ENCODE measurements at regions not wholly inside any gene's neighbourhood (a gene's known extent, or its start where the extent isn't known, plus 50 kb on each side); places are given as distances from the start of the nearest gene placed in this dataset.

GRCh38 chr4:71243091-71243833, 95.6 kb upstream of the SLC4A4 start:
- DNase-seq, result no peak

GRCh38 chr4:71247706-71248105, 91.1 kb upstream of the SLC4A4 start:
- DNase-seq, result no peak

GRCh38 chr4:71251261-71251660, 87.6 kb upstream of the SLC4A4 start:
- peak; percentile 84 for DNase-seq

- DNase-seq, result no peak
These were observed 85.3 kb upstream of the SLC4A4 start for GRCh38 chr4:71253545-71253944.

- no peak for DNase-seq
These were observed 84.3 kb upstream of the SLC4A4 start for GRCh38 chr4:71254451-71255012.

GRCh38 chr4:71255976-71256375, 82.8 kb upstream of the SLC4A4 start:
- no peak for DNase-seq

GRCh38 chr4:71257761-71258160, 81.1 kb upstream of the SLC4A4 start:
- DNase-seq, result no peak

GRCh38 chr4:71258323-71258722, 80.5 kb upstream of the SLC4A4 start:
- DNase-seq, result no peak

GRCh38 chr4:71259280-71259679, 79.5 kb upstream of the SLC4A4 start:
- no peak for DNase-seq

- no peak for DNase-seq
These were observed 78.9 kb upstream of the SLC4A4 start for GRCh38 chr4:71259911-71260331.

GRCh38 chr4:71260544-71260943, 78.3 kb upstream of the SLC4A4 start:
- DNase-seq, result no peak

GRCh38 chr4:71261001-71261400, 77.8 kb upstream of the SLC4A4 start:
- no peak for DNase-seq

GRCh38 chr4:71261633-71262121, 77.1 kb upstream of the SLC4A4 start:
- DNase-seq, result no peak

- DNase-seq, result peak; percentile 85
These were observed 76.7 kb upstream of the SLC4A4 start for GRCh38 chr4:71262161-71262560.

- DNase-seq, result peak; percentile 86
These were observed 72.6 kb upstream of the SLC4A4 start for GRCh38 chr4:71266090-71266794.

- no peak for DNase-seq
These were observed 71.6 kb upstream of the SLC4A4 start for GRCh38 chr4:71267244-71267643.

GRCh38 chr4:71268166-71268565, 70.7 kb upstream of the SLC4A4 start:
- peak; percentile 42 for DNase-seq

- DNase-seq, result no peak
These were observed 69.6 kb upstream of the SLC4A4 start for GRCh38 chr4:71269233-71269632.

GRCh38 chr4:71270901-71271300, 67.9 kb upstream of the SLC4A4 start:
- DNase-seq, result peak; percentile 54

- DNase-seq, result no peak
These were observed 65.8 kb upstream of the SLC4A4 start for GRCh38 chr4:71272976-71273375.

- no peak for DNase-seq
These were observed 63.8 kb upstream of the SLC4A4 start for GRCh38 chr4:71275004-71275403.

- no peak for DNase-seq
These were observed 63.2 kb upstream of the SLC4A4 start for GRCh38 chr4:71275570-71275969.

GRCh38 chr4:71277353-71277752, 61.5 kb upstream of the SLC4A4 start:
- no peak for DNase-seq

Data from fibroblast of skin of scalp (primary cell).